Retinal pigment epithelial cell (primary cell): ENCODE measurements at regions not wholly inside any gene's neighbourhood (a gene's known extent, or its start where the extent isn't known, plus 50 kb on each side); places are given as distances from the start of the nearest gene placed in this dataset.

ENCODE experiments used
- DNase-seq: peaks from one replicate; pipeline ENCODE4 v3.0.0-alpha.2; 2010; ENCODE audit warnings: low read depth
- H3K4me3 ChIP-seq: 2 replicates; pipeline ENCODE4 v1.5.1; 2011; ENCODE audit warnings: mild to moderate bottlenecking, low read length, control low read depth, moderate library complexity
- TF ChIP-seq, protein P1 (sequence below): conservative IDR thresholded peaks from 2 replicates; pipeline ENCODE4 v1.5.1; 2011; ENCODE audit warnings: low read depth, low read length, control low read depth, inconsistent platforms

DNA sequence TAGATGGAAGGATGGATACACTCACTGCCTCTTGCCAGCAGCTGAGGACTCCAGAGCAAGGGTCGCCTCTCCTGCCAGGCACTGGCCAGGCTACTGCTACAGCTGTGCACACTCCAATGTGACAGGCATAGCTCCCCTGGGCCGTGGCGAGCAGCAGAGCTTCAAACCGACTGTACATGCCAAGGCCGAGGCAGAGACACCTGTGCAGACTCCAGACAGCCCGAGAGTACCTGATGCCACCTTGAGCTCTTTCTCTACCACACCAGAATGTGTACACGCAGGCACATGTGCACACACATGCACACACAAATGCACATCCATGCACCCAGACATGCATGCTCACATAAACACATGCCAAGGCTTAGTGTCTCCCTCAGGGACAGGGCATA, 508.3 kb upstream of the MYT1L start:
- no peak for DNase-seq
- no peak overlapping the region for H3K4me3 ChIP-seq
- TF ChIP-seq, protein P1, sequence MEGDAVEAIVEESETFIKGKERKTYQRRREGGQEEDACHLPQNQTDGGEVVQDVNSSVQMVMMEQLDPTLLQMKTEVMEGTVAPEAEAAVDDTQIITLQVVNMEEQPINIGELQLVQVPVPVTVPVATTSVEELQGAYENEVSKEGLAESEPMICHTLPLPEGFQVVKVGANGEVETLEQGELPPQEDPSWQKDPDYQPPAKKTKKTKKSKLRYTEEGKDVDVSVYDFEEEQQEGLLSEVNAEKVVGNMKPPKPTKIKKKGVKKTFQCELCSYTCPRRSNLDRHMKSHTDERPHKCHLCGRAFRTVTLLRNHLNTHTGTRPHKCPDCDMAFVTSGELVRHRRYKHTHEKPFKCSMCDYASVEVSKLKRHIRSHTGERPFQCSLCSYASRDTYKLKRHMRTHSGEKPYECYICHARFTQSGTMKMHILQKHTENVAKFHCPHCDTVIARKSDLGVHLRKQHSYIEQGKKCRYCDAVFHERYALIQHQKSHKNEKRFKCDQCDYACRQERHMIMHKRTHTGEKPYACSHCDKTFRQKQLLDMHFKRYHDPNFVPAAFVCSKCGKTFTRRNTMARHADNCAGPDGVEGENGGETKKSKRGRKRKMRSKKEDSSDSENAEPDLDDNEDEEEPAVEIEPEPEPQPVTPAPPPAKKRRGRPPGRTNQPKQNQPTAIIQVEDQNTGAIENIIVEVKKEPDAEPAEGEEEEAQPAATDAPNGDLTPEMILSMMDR, result no peak

DNA sequence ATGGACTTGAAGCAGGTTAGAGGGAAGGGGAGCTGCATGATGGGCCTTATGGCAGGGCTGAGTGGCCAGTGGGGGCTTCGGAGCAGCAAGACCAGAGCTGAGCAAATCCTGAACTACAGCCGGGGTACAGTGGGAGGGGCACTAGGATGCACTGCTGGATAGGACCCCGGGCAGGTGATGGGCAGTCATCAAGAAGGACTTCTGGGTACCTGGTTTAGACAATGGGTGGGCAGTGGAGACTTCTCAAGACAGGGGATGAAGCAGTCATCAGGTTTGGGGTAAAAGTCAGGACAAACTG, 507.4 kb upstream of the MYT1L start:
- no peak for DNase-seq
- no peak overlapping the region for H3K4me3 ChIP-seq
- TF ChIP-seq, protein P1, result no peak

DNA sequence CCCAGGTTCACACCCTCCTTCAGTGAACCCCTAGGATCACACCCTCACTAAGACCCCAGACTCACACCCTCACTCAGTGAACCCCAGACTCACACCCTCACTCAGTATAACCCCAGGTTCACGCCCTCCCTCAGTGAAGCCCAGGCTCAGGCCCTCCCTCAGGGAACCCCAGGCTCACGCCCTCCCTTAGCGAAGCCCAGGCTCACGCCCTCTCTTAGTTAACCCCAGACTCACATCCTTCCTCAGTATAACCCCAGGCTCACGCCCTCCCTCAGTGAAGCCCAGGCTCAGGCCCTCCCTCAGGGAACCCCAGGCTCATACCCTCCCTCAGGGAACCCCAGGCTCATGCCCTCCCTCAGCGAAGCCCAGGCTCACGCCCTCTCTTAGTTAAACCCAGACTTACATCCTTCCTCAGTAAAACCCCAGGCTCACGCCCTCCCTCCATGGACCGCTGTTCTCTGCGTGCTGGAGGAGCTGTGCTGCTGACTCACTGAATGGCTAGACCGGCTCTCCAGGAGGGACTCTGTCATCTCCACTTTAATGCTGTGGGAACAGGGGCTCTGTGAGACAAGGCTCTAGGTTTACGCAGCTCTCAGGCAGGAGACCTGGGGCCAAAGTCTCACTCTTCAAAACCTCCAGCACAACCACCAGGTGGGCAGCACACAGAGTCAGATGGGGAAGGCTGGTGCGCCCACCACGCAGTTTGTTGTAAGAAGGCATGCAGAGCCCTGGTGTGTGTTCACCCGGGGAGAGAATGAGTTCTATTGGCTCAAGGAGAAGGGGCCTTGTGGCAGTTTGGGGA, 506.9 kb upstream of the MYT1L start:
- DNase-seq, result no peak
- no peak overlapping the region for H3K4me3 ChIP-seq
- TF ChIP-seq, protein P1, result no peak

DNA sequence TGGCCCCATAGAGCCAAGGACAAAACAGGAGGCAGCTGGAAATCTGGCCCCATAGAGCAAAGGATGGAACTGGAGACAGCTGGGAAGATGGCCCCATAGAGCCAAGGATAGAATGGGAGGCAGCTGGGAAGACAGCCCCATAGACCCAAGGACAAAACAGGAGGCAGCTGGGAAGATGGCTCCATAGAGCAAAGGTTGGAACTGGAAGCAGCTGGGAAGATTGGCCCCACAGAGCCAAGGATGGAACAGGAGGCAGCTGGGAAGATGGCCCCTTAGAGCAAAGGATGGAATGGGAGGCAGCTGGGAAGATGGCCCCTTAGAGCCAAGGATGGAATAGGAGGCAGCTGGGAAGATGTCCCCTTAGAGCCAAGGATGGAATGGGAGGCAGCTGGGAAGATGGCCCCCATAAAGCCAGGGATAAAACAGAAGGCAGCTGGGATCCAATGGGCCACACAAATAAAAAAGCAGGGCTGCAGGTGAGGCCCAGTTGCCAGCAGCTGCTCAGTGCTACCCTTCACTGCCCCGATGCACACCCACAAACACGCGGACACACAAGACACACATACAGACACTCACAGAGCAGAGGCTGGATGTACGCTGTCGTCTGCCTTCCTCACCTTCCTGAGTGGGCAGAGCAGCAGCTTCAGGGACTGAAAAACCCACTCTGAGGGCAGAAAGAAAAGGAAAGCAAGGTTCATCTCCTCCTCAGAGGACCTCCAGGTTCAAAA, 505.4 kb upstream of the MYT1L start:
- TF ChIP-seq, protein P1, result no peak

DNA sequence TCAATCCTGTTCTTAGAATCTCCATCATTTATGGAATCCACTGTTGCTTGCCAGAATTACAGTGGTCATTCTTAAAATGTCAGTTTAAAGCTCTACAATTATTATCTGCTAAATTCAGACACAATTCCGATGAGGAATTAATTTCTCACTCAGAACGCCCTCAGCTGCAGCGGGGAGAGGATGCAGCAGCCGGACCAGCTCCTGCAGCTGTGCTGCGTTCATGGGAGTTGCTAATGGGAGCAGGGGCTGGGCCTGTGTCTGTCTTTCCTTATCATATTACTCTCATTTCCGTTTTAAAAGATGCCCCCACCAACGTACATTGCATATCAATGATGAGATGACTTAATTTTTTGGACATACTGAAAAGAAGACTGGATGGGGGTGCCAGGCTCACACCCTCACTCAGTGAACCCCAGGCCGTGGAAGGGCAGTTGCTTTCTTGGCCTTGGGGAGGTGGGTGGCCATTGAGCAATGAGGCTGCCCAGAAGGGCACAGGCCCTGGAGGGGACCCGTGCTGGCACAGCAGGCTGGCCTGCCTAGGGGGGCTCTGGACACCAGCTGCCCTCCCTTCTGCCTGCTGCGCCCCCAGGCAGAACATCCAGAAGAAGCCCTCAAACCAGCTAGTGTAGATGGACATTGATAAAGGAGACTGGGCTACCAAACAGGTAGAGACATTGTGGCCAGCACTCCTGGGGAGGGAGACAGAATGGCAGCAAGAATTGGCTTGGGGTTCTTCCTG, 503.6 kb upstream of the MYT1L start:
- TF ChIP-seq, protein P1, result no peak
- DNase-seq, result no peak
- H3K4me3 ChIP-seq, result no peak overlapping the region

More for the DNA sequence above, 505.4 kb upstream of the MYT1L start:
- no peak for DNase-seq
- H3K4me3 ChIP-seq, result no peak overlapping the region

DNA sequence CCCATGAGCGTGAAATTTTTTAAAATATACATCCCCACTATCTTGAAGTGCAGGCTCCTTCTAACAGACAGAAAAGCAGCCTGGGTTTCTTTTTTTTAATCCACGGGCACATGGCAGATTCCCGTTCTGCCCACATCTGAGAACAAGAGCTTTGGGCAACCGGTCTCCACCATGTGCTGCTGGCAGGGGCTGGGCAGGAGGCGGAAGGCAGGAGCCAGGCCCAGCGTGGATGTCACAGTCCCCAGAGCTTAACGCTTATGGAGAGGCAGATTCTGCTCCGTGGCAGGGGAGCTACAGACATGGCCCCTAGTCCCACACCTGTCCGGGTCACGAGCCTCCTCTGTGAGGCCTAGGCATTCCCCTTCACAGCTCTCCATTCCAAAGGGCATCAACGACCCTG, 503.0 kb upstream of the MYT1L start:
- no peak for DNase-seq
- H3K4me3 ChIP-seq, result no peak overlapping the region
- TF ChIP-seq, protein P1, result no peak
